GM21723 (cell line): ENCODE measurements at regions not wholly inside any gene's neighbourhood (a gene's known extent, or its start where the extent isn't known, plus 50 kb on each side); places are given as distances from the start of the nearest gene placed in this dataset.

Source experiments
- ATAC-seq: cut with Tn5 transposase; IDR thresholded peaks from one replicate; pipeline ENCODE4 v1.9.1; 2021; ENCODE audit warnings: mild to moderate bottlenecking, moderate library complexity; ENCODE audit not compliant: unreplicated experiment

GRCh38 chr3:88918841-88919240 is 188.6 kb upstream of the EPHA3 start:
- ATAC-seq, result no peak

GRCh38 chr3:88921986-88922385 is 185.4 kb upstream of the EPHA3 start:
- no peak for ATAC-seq

- ATAC-seq, result no peak
Measured at GRCh38 chr3:88926221-88926620, 181.2 kb upstream of the EPHA3 start.

GRCh38 chr3:88930611-88931010 is 176.8 kb upstream of the EPHA3 start:
- no peak for ATAC-seq

GRCh38 chr3:88936831-88937230 is 170.6 kb upstream of the EPHA3 start:
- no peak for ATAC-seq

GRCh38 chr3:88940296-88940695 is 167.1 kb upstream of the EPHA3 start:
- ATAC-seq, result no peak

- ATAC-seq, result no peak
Measured at GRCh38 chr3:88947013-88947412, 160.4 kb upstream of the EPHA3 start.

- no peak for ATAC-seq
Measured at GRCh38 chr3:88954853-88955252, 152.6 kb upstream of the EPHA3 start.

GRCh38 chr3:88955274-88955673 is 152.1 kb upstream of the EPHA3 start:
- ATAC-seq, result no peak

GRCh38 chr3:88957711-88958439 is 149.5 kb upstream of the EPHA3 start:
- ATAC-seq, result no peak

GRCh38 chr3:88960019-88960418 is 147.4 kb upstream of the EPHA3 start:
- ATAC-seq, result no peak

GRCh38 chr3:88963003-88963402 is 144.4 kb upstream of the EPHA3 start:
- no peak for ATAC-seq

GRCh38 chr3:88979760-88980159 is 127.7 kb upstream of the EPHA3 start:
- no peak for ATAC-seq

- ATAC-seq, result no peak
Measured at GRCh38 chr3:88983458-88983857, 124.0 kb upstream of the EPHA3 start.

- ATAC-seq, result no peak
Measured at GRCh38 chr3:88984256-88984655, 123.2 kb upstream of the EPHA3 start.

- ATAC-seq, result no peak
Measured at GRCh38 chr3:88984832-88985231, 122.6 kb upstream of the EPHA3 start.

- no peak for ATAC-seq
Measured at GRCh38 chr3:88985491-88985890, 121.9 kb upstream of the EPHA3 start.

GRCh38 chr3:88986834-88987233 is 120.6 kb upstream of the EPHA3 start:
- no peak for ATAC-seq

GRCh38 chr3:88987776-88988175 is 119.6 kb upstream of the EPHA3 start:
- ATAC-seq, result no peak

- no peak for ATAC-seq
Measured at GRCh38 chr3:88988906-88989305, 118.5 kb upstream of the EPHA3 start.

- ATAC-seq, result no peak
Measured at GRCh38 chr3:88991496-88991895, 115.9 kb upstream of the EPHA3 start.

GRCh38 chr3:88996691-88997090 is 110.7 kb upstream of the EPHA3 start:
- no peak for ATAC-seq

- no peak for ATAC-seq
Measured at GRCh38 chr3:88997260-88997659, 110.2 kb upstream of the EPHA3 start.
